ENCODE measurements at regions not wholly inside any gene's neighbourhood (a gene's known extent, or its start where the extent isn't known, plus 50 kb on each side); places are given as distances from the start of the nearest gene placed in this dataset.
A peak's percentile ranks its signal among the peaks of the same experiment; 100 is the strongest.

DNA sequence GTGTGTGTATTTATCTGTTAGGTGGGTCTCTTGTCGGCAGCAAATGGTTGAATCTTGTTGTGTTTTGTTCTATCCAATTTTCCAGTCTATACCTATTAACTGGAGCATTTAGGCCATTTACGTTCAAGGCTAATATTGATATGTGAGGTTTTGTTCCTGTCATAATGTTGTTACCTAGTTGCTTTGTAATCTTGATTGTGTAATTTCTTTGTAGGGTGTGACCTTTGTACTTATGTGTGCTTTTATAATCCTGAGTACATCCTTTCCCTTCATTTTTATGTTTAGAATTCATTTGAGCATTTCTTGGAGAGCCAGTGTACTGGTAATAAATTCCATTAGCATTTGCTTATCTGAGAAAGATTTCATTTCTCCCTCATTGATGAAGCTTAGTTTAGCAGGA, 83.0 kb upstream of the MIR17HG start:
- DNase-seq, result no peak
- Histone ChIP-seq H3K9me3 (no peaks in the 10 kb centered on the region), H3K4me1 (ENCODE audit: low read depth) (no peaks in the 10 kb centered on the region), H3K4me3 (no peak overlapping the region), H3K36me3 (ENCODE audit: low read depth) (no peaks in the 10 kb centered on the region)
- ATAC-seq, result peak; percentile 39
- TF ChIP-seq, protein P1, sequence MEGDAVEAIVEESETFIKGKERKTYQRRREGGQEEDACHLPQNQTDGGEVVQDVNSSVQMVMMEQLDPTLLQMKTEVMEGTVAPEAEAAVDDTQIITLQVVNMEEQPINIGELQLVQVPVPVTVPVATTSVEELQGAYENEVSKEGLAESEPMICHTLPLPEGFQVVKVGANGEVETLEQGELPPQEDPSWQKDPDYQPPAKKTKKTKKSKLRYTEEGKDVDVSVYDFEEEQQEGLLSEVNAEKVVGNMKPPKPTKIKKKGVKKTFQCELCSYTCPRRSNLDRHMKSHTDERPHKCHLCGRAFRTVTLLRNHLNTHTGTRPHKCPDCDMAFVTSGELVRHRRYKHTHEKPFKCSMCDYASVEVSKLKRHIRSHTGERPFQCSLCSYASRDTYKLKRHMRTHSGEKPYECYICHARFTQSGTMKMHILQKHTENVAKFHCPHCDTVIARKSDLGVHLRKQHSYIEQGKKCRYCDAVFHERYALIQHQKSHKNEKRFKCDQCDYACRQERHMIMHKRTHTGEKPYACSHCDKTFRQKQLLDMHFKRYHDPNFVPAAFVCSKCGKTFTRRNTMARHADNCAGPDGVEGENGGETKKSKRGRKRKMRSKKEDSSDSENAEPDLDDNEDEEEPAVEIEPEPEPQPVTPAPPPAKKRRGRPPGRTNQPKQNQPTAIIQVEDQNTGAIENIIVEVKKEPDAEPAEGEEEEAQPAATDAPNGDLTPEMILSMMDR (IDR thresholded peaks at IDR 0.05), result no peak
- intact Hi-C loops (cut with DNase I, micrococcal nuclease), result no loop called here

- Histone ChIP-seq H3K4me3 (no peak overlapping the region), H3K9me3 (no peaks in the 10 kb centered on the region), H3K4me1 (ENCODE audit: low read depth) (no peaks in the 10 kb centered on the region), H3K36me3 (ENCODE audit: low read depth) (no peaks in the 10 kb centered on the region)
- no peak for DNase-seq
- no peak for ATAC-seq
- TF ChIP-seq, protein P1 (IDR thresholded peaks at IDR 0.05), result no peak
- intact Hi-C loops (cut with DNase I, micrococcal nuclease), result no loop called here
Observed at GRCh38 chr13:91269237-91269636, 78.2 kb upstream of the MIR17HG start.

- ATAC-seq (no peak), DNase-seq (no peak)
- no peaks in the 10 kb centered on the region for H3K9me3 ChIP-seq
- H3K4me1 ChIP-seq (ENCODE audit: low read depth), result no peaks in the 10 kb centered on the region
- TF ChIP-seq, protein P1 (IDR thresholded peaks at IDR 0.05), result no peak
- H3K36me3 ChIP-seq (ENCODE audit: low read depth), result no peaks in the 10 kb centered on the region
- H3K4me3 ChIP-seq, result no peak overlapping the region
- intact Hi-C loops (cut with DNase I, micrococcal nuclease), result no loop called here
Observed at GRCh38 chr13:91270031-91270430, 77.5 kb upstream of the MIR17HG start.

- H3K4me1 ChIP-seq (ENCODE audit: low read depth), result no peaks in the 10 kb centered on the region
- ATAC-seq (no peak), DNase-seq (no peak)
- no peaks in the 10 kb centered on the region for H3K36me3 ChIP-seq (ENCODE audit: low read depth)
- TF ChIP-seq, protein P1 (IDR thresholded peaks at IDR 0.05), result no peak
- H3K4me3 ChIP-seq, result no peak overlapping the region
- H3K9me3 ChIP-seq, result no peaks in the 10 kb centered on the region
- intact Hi-C loops (cut with DNase I, micrococcal nuclease), result no loop called here
Observed at GRCh38 chr13:91272235-91272777, 75.2 kb upstream of the MIR17HG start.

- ATAC-seq (no peak), DNase-seq (no peak)
- Histone ChIP-seq H3K4me1 (ENCODE audit: low read depth) (no peaks in the 10 kb centered on the region), H3K9me3 (no peaks in the 10 kb centered on the region), H3K36me3 (ENCODE audit: low read depth) (no peaks in the 10 kb centered on the region), H3K4me3 (no peak overlapping the region)
- intact Hi-C loops (cut with DNase I, micrococcal nuclease), result no loop called here
- TF ChIP-seq, protein P1 (IDR thresholded peaks at IDR 0.05), result no peak
Observed at GRCh38 chr13:91273675-91274074, 73.8 kb upstream of the MIR17HG start.
